GM13976 (cell line): ENCODE measurements at regions not wholly inside any gene's neighbourhood (a gene's known extent, or its start where the extent isn't known, plus 50 kb on each side); places are given as distances from the start of the nearest gene placed in this dataset.
"Not testable (repeated sequence)": the region's sequence is repeated elsewhere in the genome, so short reads cannot be mapped to it uniquely, and the experiment has no call there.

ENCODE experiments used
- DNase-seq: peaks from one replicate; pipeline ENCODE4 v3.0.0; 2012; ENCODE audit warnings: low spot score
- in situ Hi-C: fragments of 300-500 bp; cut with MboI; formaldehyde crosslinking; loops from one replicate; pipeline ENCODE4 v1.12.0; 2022; ENCODE audit warnings: low sequenced_read_pairs, mixed read lengths, inconsistent platforms; ENCODE audit not compliant: unreplicated experiment
- TF ChIP-seq, protein P1 (sequence below): IDR thresholded peaks from 2 replicates; pipeline ENCODE4 v1.5.1; 2012; ENCODE audit warnings: borderline replicate concordance, mild to moderate bottlenecking; ENCODE audit not compliant: insufficient read depth; ENCODE audit errors: extremely low read depth, missing control alignments, control extremely low read depth

DNA sequence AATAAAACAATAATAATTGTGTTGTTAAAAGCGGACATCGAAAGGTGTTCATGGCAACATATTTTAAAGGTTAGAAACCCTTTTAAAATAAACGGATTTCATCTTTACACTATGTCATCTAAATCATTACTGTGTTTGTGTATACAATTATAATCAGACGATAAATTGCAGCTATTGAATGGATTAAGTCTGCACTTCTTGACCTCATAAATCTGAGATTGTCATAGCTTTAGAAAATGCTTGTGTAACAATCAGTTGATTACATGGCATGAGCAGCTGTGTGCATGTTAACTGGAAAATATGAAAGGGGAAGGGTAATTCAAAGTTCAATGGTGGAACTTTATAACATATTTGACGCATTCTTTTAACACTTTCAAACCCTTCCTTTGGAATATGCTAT is 152.4 kb upstream of the MDFIC2 start:
- no peak for DNase-seq
- in situ Hi-C loops: no loop called here
- TF ChIP-seq, protein P1, sequence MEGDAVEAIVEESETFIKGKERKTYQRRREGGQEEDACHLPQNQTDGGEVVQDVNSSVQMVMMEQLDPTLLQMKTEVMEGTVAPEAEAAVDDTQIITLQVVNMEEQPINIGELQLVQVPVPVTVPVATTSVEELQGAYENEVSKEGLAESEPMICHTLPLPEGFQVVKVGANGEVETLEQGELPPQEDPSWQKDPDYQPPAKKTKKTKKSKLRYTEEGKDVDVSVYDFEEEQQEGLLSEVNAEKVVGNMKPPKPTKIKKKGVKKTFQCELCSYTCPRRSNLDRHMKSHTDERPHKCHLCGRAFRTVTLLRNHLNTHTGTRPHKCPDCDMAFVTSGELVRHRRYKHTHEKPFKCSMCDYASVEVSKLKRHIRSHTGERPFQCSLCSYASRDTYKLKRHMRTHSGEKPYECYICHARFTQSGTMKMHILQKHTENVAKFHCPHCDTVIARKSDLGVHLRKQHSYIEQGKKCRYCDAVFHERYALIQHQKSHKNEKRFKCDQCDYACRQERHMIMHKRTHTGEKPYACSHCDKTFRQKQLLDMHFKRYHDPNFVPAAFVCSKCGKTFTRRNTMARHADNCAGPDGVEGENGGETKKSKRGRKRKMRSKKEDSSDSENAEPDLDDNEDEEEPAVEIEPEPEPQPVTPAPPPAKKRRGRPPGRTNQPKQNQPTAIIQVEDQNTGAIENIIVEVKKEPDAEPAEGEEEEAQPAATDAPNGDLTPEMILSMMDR: no peak

DNA sequence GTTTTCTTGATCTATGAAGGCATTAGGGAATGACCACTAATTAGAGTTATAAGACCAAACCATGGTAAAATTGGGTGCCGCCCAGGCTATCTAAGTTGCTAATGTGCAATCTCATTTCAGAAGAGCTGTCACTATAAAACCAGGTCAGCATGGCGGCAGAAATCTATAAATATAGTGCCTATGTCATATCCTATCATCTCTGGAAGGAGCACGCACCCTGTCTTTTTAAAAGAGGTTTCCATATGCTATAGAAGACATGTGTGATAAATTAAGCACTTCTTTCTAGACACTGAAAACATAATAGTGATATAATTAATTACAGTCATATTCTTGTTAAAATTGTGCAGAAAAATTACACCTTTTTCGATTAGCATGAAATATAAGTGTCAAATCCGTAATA is 152.0 kb upstream of the MDFIC2 start:
- in situ Hi-C loops: no loop called here
- DNase-seq: no peak
- TF ChIP-seq, protein P1: no peak

- DNase-seq, in situ Hi-C loops: not testable (repeated sequence)
Observed at GRCh38 chr3:70450220-70450619, 137.8 kb upstream of the MDFIC2 start.

DNA sequence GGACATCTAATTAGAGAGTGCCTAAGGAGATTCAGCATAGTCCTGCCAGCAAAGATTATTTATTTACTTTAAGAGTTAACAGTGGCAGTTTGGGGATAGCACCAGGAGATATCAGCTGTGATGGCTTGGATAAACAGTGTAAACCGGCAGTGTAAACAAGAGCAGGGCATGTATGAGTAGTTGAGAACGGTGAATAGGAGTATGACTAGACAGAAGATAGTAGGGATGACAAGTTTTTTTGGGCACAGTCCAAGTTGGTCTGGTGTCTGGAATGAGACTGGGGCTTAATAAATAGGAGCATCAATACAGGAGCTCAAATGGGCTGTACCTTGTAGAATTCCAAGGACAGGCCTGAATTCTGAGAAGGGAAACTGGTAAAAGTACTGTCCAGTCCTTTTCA is 123.0 kb upstream of the MDFIC2 start:
- DNase-seq, in situ Hi-C loops: not testable (repeated sequence)

DNA sequence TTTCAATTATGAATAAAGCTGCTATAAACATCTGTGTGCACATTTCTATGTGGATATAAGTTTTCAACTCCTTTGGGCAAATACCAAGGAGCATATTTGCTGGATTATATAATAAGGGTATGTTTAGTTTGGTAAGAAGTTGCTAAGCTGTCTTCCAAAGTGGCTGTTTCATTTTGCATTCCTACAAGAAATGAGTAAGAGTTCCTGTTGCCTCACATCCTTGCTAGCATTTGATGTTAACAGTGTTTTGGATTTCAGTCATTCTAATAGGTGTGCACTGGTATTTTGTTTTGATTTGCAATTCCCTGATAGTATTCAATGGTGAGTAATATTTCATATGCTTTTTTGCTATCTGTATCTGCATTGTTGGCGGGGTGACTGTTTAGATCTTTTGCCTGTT is 120.7 kb upstream of the MDFIC2 start:
- in situ Hi-C loops: no loop called here
- no peak for DNase-seq
- TF ChIP-seq, protein P1: no peak

GRCh38 chr3:70431911-70432310 is 119.5 kb upstream of the MDFIC2 start:
- in situ Hi-C loops: no loop called here
- DNase-seq: no peak
- TF ChIP-seq, protein P1: no peak

GRCh38 chr3:70426071-70426470 is 113.6 kb upstream of the MDFIC2 start:
- DNase-seq: no peak
- TF ChIP-seq, protein P1: no peak
- in situ Hi-C loops: no loop called here

GRCh38 chr3:70421506-70421905 is 109.1 kb upstream of the MDFIC2 start:
- in situ Hi-C loops: no loop called here
- no peak for DNase-seq
- TF ChIP-seq, protein P1: no peak
